ENCODE measurements at regions not wholly inside any gene's neighbourhood (a gene's known extent, or its start where the extent isn't known, plus 50 kb on each side); places are given as distances from the start of the nearest gene placed in this dataset.

GRCh38 chr1:10912441-10912840, 100.0 kb upstream of the TARDBP start:
- TF ChIP-seq ZFP3 (CRISPR knock-in tag; IDR thresholded peaks at IDR 0.05) (no peak), RARB (CRISPR knock-in tag; IDR thresholded peaks at IDR 0.05) (no peak), ZC3H10 (CRISPR knock-in tag; IDR thresholded peaks at IDR 0.05) (no peak), PATZ1 (CRISPR knock-in tag; IDR thresholded peaks at IDR 0.05; ENCODE audit: borderline replicate concordance) (no peak), ZNF565 (CRISPR knock-in tag; conservative IDR thresholded peaks at IDR 0.05; ENCODE audit: low read depth) (no peak), SNAI2 (CRISPR knock-in tag; IDR thresholded peaks at IDR 0.05) (no peak), ZFP30 (CRISPR knock-in tag; IDR thresholded peaks at IDR 0.05) (no peak), OSR1 (CRISPR knock-in tag; IDR thresholded peaks at IDR 0.05) (no peak), TOX (CRISPR knock-in tag; IDR thresholded peaks at IDR 0.05; ENCODE audit: borderline replicate concordance) (no peak), ISL1 (CRISPR knock-in tag; IDR thresholded peaks at IDR 0.05) (no peak), ARNTL (CRISPR knock-in tag; IDR thresholded peaks at IDR 0.05; ENCODE audit: borderline replicate concordance, low read depth) (no peak)
